Peyer's patch (tissue), 4 donors: ENCODE measurements at regions not wholly inside any gene's neighbourhood (a gene's known extent, or its start where the extent isn't known, plus 50 kb on each side); places are given as distances from the start of the nearest gene placed in this dataset.

ENCODE experiments used
- DNase-seq, 3 donors: peaks; one replicate each; pipeline ENCODE4 v3.0.0-alpha.2; 2017 to 2019
- H3K27ac ChIP-seq, 4 donors: fragments of 200-600 bp; sonication (generic); one replicate each; pipeline ENCODE4 v1.5.1; 2016 to 2019
- H3K27me3 ChIP-seq, 2 donors: fragments of 200-600 bp; sonication (generic); one replicate each; pipeline ENCODE4 v1.5.1; 2019
- H3K36me3 ChIP-seq, 3 donors: fragments of 200-600 bp; sonication (generic); one replicate each; pipeline ENCODE4 v1.5.1; 2016 to 2019
- H3K4me1 ChIP-seq, 4 donors: fragments of 200-600 bp; sonication (generic); one replicate each; pipeline ENCODE4 v1.5.1; 2016 to 2019
- H3K4me3 ChIP-seq, 4 donors: fragments of 200-600 bp; sonication (generic); 1 replicate in 3 of 4; 2 replicates in 1 of 4; pipeline ENCODE4 v1.5.1; 2016 to 2019; ENCODE audit warnings: mild to moderate bottlenecking in 1 of 4
- H3K9me3 ChIP-seq, 4 donors: fragments of 200-600 bp; sonication (generic); one replicate each; pipeline ENCODE4 v1.5.1; 2016 to 2019; ENCODE audit warnings: mild to moderate bottlenecking in 1 of 4
- CTCF ChIP-seq, 6 experiments: fragments of 450-650 bp in 4 of 6; fragments of 200-600 bp in 2 of 6; sonication (generic) in 1 of 6; IDR thresholded peaks; one replicate each; pipeline ENCODE4 v1.5.1; 2017 to 2019; ENCODE audit warnings: antibody characterized with exemption in 6 of 6, mild to moderate bottlenecking in 3 of 6, moderate library complexity in 1 of 6
- POLR2A ChIP-seq, 2 donors: fragments of 450-650 bp; IDR thresholded peaks; one replicate each; pipeline ENCODE4 v1.5.1; 2017; ENCODE audit warnings: antibody characterized with exemption in 2 of 2, mild to moderate bottlenecking in 2 of 2, moderate library complexity in 2 of 2

GRCh38 chr3:25304916-25305315 lies 123.1 kb upstream of the RARB start:
- no peaks in the 10 kb centered on the region for H3K36me3 ChIP-seq
- no peak for TF ChIP-seq CTCF (IDR thresholded peaks at IDR 0.05)
- no peak for TF ChIP-seq POLR2A (IDR thresholded peaks at IDR 0.05)
- no peak overlapping the region for H3K27ac ChIP-seq
- H3K27me3 ChIP-seq = no peaks in the 10 kb centered on the region
- no peaks in the 10 kb centered on the region for H3K4me1 ChIP-seq
- DNase-seq = no peak
- H3K4me3 ChIP-seq = no peak overlapping the region
- H3K9me3 ChIP-seq = no peaks in the 10 kb centered on the region

GRCh38 chr3:25306066-25306465 lies 122.0 kb upstream of the RARB start:
- Histone ChIP-seq H3K27ac (no peak overlapping the region), H3K36me3 (no peaks in the 10 kb centered on the region), H3K4me3 (no peak overlapping the region), H3K27me3 (no peaks in the 10 kb centered on the region), H3K9me3 (no peaks in the 10 kb centered on the region), H3K4me1 (no peaks in the 10 kb centered on the region)
- DNase-seq = no peak
- no peak for TF ChIP-seq CTCF (IDR thresholded peaks at IDR 0.05)
- no peak for TF ChIP-seq POLR2A (IDR thresholded peaks at IDR 0.05)

GRCh38 chr3:25306705-25307104 lies 121.4 kb upstream of the RARB start:
- no peak for DNase-seq
- no peak overlapping the region for H3K4me3 ChIP-seq
- TF ChIP-seq CTCF (IDR thresholded peaks at IDR 0.05) (no peak), POLR2A (IDR thresholded peaks at IDR 0.05) (no peak)

GRCh38 chr3:25313286-25313685 lies 114.8 kb upstream of the RARB start:
- DNase-seq = no peak
- no peak overlapping the region for H3K4me3 ChIP-seq
- no peak overlapping the region for H3K27ac ChIP-seq
- H3K36me3 ChIP-seq = no peaks in the 10 kb centered on the region
- no peak for TF ChIP-seq CTCF (IDR thresholded peaks at IDR 0.05)
- TF ChIP-seq POLR2A (IDR thresholded peaks at IDR 0.05) = no peak
- no peaks in the 10 kb centered on the region for H3K9me3 ChIP-seq
- no peaks in the 10 kb centered on the region for H3K4me1 ChIP-seq
- H3K27me3 ChIP-seq = no peaks in the 10 kb centered on the region

More at GRCh38 chr3:25306705-25307104, 121.4 kb upstream of the RARB start:
- Histone ChIP-seq H3K9me3 (no peaks in the 10 kb centered on the region), H3K27me3 (no peaks in the 10 kb centered on the region), H3K4me1 (no peaks in the 10 kb centered on the region), H3K36me3 (no peaks in the 10 kb centered on the region), H3K27ac (no peak overlapping the region)

- Histone ChIP-seq H3K4me3 (no peak overlapping the region), H3K9me3 (no peaks in the 10 kb centered on the region), H3K27ac (no peak overlapping the region), H3K27me3 (no peaks in the 10 kb centered on the region), H3K36me3 (no peaks in the 10 kb centered on the region), H3K4me1 (no peaks in the 10 kb centered on the region)
- no peak for DNase-seq
- TF ChIP-seq CTCF (IDR thresholded peaks at IDR 0.05) (no peak), POLR2A (IDR thresholded peaks at IDR 0.05) (no peak)
These were observed 103.0 kb upstream of the RARB start for GRCh38 chr3:25324954-25325655.

GRCh38 chr3:25335356-25335755 lies 92.7 kb upstream of the RARB start:
- H3K27me3 ChIP-seq = no peaks in the 10 kb centered on the region
- H3K27ac ChIP-seq = no peak overlapping the region
- H3K9me3 ChIP-seq = no peaks in the 10 kb centered on the region
- TF ChIP-seq CTCF (IDR thresholded peaks at IDR 0.05) (no peak), POLR2A (IDR thresholded peaks at IDR 0.05) (no peak)
- no peaks in the 10 kb centered on the region for H3K4me1 ChIP-seq
- no peaks in the 10 kb centered on the region for H3K36me3 ChIP-seq
- no peak overlapping the region for H3K4me3 ChIP-seq
- DNase-seq = no peak
